Activated B cell treated with CpG ODN at 0.5 μM for 24 hours (primary cell): ENCODE measurements at regions not wholly inside any gene's neighbourhood (a gene's known extent, or its start where the extent isn't known, plus 50 kb on each side); places are given as distances from the start of the nearest gene placed in this dataset.

ENCODE experiments used
- ATAC-seq: fragments of 200-7000 bp; cut with Tn5 transposase; one replicate; pipeline ENCODE4 v1.10.0; 2021; ENCODE audit warnings: low read depth, mild to moderate bottlenecking, moderate library complexity
- CTCF ChIA-PET: fragments of 350-600 bp; sonication (Branson Sonifier 250); formaldehyde crosslinking; loops from one replicate; lab custom pipeline; 2021; ENCODE audit warnings: antibody characterized with exemption; lab: Charles Lee
- POLR2A ChIA-PET: fragments of 350-600 bp; sonication (Branson Sonifier 250); formaldehyde crosslinking; loops from one replicate; lab custom pipeline; 2021; ENCODE audit warnings: antibody characterized with exemption; lab: Charles Lee
- DNase-seq: peaks from one replicate; pipeline ENCODE4 v3.0.0; 2022
- H3K27ac Mint-ChIP-seq: one replicate; pipeline ENCODE4 v1.8.0; 2020; ENCODE audit warnings: mixed read lengths
- H3K27me3 Mint-ChIP-seq: one replicate; pipeline ENCODE4 v1.8.0; 2021; ENCODE audit warnings: mixed read lengths
- H3K36me3 Mint-ChIP-seq: one replicate; pipeline ENCODE4 v1.8.0; 2021; ENCODE audit warnings: low read depth, mixed read lengths
- H3K4me1 Mint-ChIP-seq: one replicate; pipeline ENCODE4 v1.8.0; 2021; ENCODE audit warnings: mixed read lengths
- H3K4me3 Mint-ChIP-seq: one replicate; pipeline ENCODE4 v1.8.0; 2020; ENCODE audit warnings: mild to moderate bottlenecking, mixed read lengths
- H3K9me3 Mint-ChIP-seq: one replicate; pipeline ENCODE4 v1.8.0; 2020; ENCODE audit warnings: mixed read lengths
- intact Hi-C: fragments of 100-400 bp; cut with micrococcal nuclease; formaldehyde crosslinking; loops from one replicate; pipeline ENCODE4 v1.15.1; 2024
- TF ChIP-seq, protein P1 (sequence below): fragments of 200-600 bp; IDR thresholded peaks from one replicate; pipeline ENCODE4 v1.8.0; 2022; ENCODE audit warnings: antibody characterized with exemption, mild to moderate bottlenecking

DNA sequence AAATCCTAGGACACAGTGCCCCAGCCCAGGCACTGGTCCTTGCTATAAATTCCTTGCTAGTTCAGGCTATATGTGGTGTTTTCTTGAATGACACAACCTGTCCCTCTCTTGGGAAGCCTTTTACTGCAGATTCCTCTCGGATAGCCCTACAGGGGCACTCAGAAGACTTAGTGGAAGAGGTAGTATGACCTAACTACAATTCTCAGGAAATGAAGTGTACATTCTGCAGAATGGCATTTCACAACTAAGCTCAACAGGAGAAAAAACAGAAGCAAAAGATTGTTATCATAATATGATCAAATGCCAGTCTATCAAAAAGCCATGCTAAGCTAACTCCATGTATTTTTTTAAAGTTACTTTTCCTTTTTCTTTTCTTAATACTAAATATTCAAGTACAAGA is 66.3 kb upstream of the FBXL4 start:
- CTCF ChIA-PET = no interaction called here
- H3K9me3 Mint-ChIP-seq = no peaks in the 10 kb centered on the region
- no peaks in the 10 kb centered on the region for H3K36me3 Mint-ChIP-seq
- no peak for DNase-seq
- POLR2A ChIA-PET = no interaction called here
- peaks cover 8% of the 10 kb centered on the region for H3K27me3 Mint-ChIP-seq
- ATAC-seq = no peak
- intact Hi-C loops = no loop called here
- H3K4me1 Mint-ChIP-seq = no peaks in the 10 kb centered on the region
- no peak overlapping the region for H3K27ac Mint-ChIP-seq
- TF ChIP-seq, protein P1, sequence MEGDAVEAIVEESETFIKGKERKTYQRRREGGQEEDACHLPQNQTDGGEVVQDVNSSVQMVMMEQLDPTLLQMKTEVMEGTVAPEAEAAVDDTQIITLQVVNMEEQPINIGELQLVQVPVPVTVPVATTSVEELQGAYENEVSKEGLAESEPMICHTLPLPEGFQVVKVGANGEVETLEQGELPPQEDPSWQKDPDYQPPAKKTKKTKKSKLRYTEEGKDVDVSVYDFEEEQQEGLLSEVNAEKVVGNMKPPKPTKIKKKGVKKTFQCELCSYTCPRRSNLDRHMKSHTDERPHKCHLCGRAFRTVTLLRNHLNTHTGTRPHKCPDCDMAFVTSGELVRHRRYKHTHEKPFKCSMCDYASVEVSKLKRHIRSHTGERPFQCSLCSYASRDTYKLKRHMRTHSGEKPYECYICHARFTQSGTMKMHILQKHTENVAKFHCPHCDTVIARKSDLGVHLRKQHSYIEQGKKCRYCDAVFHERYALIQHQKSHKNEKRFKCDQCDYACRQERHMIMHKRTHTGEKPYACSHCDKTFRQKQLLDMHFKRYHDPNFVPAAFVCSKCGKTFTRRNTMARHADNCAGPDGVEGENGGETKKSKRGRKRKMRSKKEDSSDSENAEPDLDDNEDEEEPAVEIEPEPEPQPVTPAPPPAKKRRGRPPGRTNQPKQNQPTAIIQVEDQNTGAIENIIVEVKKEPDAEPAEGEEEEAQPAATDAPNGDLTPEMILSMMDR = no peak
- H3K4me3 Mint-ChIP-seq = no peak overlapping the region

- no peak overlapping the region for H3K4me3 Mint-ChIP-seq
- no peaks in the 10 kb centered on the region for H3K36me3 Mint-ChIP-seq
- TF ChIP-seq, protein P1 = no peak
- ChIA-PET POLR2A (interaction anchor here (0.5 kb wide), 1 partner anchor 76 kb away, joined by 3 read pairs; no protein-coding TSS in a partner anchor), CTCF (no interaction called here)
- DNase-seq (no peak), ATAC-seq (no peak)
- intact Hi-C loops = no loop called here
- H3K27me3 Mint-ChIP-seq = peaks cover 8% of the 10 kb centered on the region
- no peaks in the 10 kb centered on the region for H3K9me3 Mint-ChIP-seq
- no peak overlapping the region for H3K27ac Mint-ChIP-seq
- no peaks in the 10 kb centered on the region for H3K4me1 Mint-ChIP-seq
Measured at GRCh38 chr6:99013661-99014060, 65.9 kb upstream of the FBXL4 start.

- Mint-ChIP-seq H3K27ac (no peak overlapping the region), H3K9me3 (no peaks in the 10 kb centered on the region), H3K27me3 (peaks cover 8% of the 10 kb centered on the region), H3K36me3 (no peaks in the 10 kb centered on the region), H3K4me3 (no peak overlapping the region), H3K4me1 (no peaks in the 10 kb centered on the region)
- TF ChIP-seq, protein P1 = no peak
- DNase-seq (no peak), ATAC-seq (no peak)
- intact Hi-C loops = no loop called here
- POLR2A ChIA-PET = interaction anchor here (0.5 kb wide), 1 partner anchor 76 kb away, joined by 3 read pairs; no protein-coding TSS in a partner anchor
- CTCF ChIA-PET = no interaction called here
Measured at GRCh38 chr6:99013145-99013544, 65.4 kb upstream of the FBXL4 start.

DNA sequence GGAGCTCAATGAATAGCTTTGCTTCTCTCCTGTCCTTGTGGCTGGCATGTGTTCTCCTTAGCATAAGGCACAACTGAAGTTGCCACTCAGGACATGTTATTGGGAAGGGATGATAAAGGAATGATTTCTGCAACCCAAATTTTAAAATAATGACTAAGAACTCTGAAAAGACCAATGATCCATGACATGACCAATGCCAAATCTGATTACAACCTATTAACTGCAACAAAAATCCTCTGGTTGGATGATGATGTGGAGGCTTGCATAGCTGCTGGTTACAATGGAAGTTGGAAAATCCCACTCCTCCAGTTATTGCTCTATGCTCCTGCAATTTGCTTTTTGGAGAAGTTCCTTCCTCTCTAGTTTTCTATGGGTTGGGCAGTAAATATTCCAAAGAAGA is 63.4 kb upstream of the FBXL4 start:
- TF ChIP-seq, protein P1 = no peak
- DNase-seq = no peak
- no peaks in the 10 kb centered on the region for H3K9me3 Mint-ChIP-seq
- H3K4me3 Mint-ChIP-seq = no peak overlapping the region
- no peaks in the 10 kb centered on the region for H3K36me3 Mint-ChIP-seq
- ChIA-PET POLR2A (no interaction called here), CTCF (no interaction called here)
- ATAC-seq = no peak
- H3K27me3 Mint-ChIP-seq = peaks cover 8% of the 10 kb centered on the region
- H3K4me1 Mint-ChIP-seq = no peaks in the 10 kb centered on the region
- no peak overlapping the region for H3K27ac Mint-ChIP-seq
- intact Hi-C loops = no loop called here

GRCh38 chr6:99002831-99003230 is 55.1 kb upstream of the FBXL4 start:
- ATAC-seq (no peak), DNase-seq (no peak)
- POLR2A ChIA-PET = no interaction called here
- no peak overlapping the region for H3K27ac Mint-ChIP-seq
- H3K4me1 Mint-ChIP-seq = no peaks in the 10 kb centered on the region
- H3K9me3 Mint-ChIP-seq = no peaks in the 10 kb centered on the region
- CTCF ChIA-PET = no interaction called here
- no peaks in the 10 kb centered on the region for H3K36me3 Mint-ChIP-seq
- TF ChIP-seq, protein P1 = no peak
- H3K4me3 Mint-ChIP-seq = no peak overlapping the region
- H3K27me3 Mint-ChIP-seq = peaks cover 8% of the 10 kb centered on the region
- intact Hi-C loops = no loop called here
